Hepatocyte (in vitro differentiated cells): ENCODE measurements at regions not wholly inside any gene's neighbourhood (a gene's known extent, or its start where the extent isn't known, plus 50 kb on each side); places are given as distances from the start of the nearest gene placed in this dataset.

Experiments
- DNase-seq: peaks from one replicate; pipeline ENCODE4 v3.0.0-alpha.2; 2016; ENCODE audit warnings: low spot score
- H2AFZ ChIP-seq: fragments of 200-600 bp; sonication (generic); 2 replicates; pipeline ENCODE4 v1.6.0; 2016; ENCODE audit warnings: antibody characterized with exemption, mild to moderate bottlenecking
- H3K27ac ChIP-seq: fragments of 200-600 bp; sonication (generic); 2 replicates; pipeline ENCODE4 v1.5.1; 2016; ENCODE audit warnings: mild to moderate bottlenecking
- H3K27me3 ChIP-seq: fragments of 200-600 bp; sonication (generic); 2 replicates; pipeline ENCODE4 v1.6.1; 2016
- H3K36me3 ChIP-seq: fragments of 200-600 bp; sonication (generic); replicated peaks from 2 replicates; pipeline ENCODE4 v1.5.1; 2016; ENCODE audit warnings: low read depth; ENCODE audit not compliant: insufficient read depth
- H3K4me1 ChIP-seq: fragments of 200-600 bp; sonication (generic); 2 replicates; pipeline ENCODE4 v1.5.1; 2016; ENCODE audit warnings: mild to moderate bottlenecking, moderate library complexity; ENCODE audit not compliant: insufficient read depth
- H3K4me2 ChIP-seq: fragments of 200-600 bp; sonication (generic); 2 replicates; pipeline ENCODE4 v1.6.0; 2016
- H3K4me3 ChIP-seq: fragments of 200-600 bp; sonication (generic); 2 replicates; pipeline ENCODE4 v1.5.1; 2016; ENCODE audit warnings: mild to moderate bottlenecking
- H3K79me2 ChIP-seq: fragments of 200-600 bp; sonication (generic); 2 replicates; pipeline ENCODE4 v1.6.0; 2017; ENCODE audit warnings: mild to moderate bottlenecking
- H3K9me2 ChIP-seq: fragments of 200-600 bp; sonication (generic); replicated peaks from 2 replicates; pipeline ENCODE4 v1.6.0; 2017; ENCODE audit warnings: mild to moderate bottlenecking; ENCODE audit not compliant: insufficient read depth
- H3K9me3 ChIP-seq: fragments of 200-600 bp; sonication (generic); 2 replicates; pipeline ENCODE4 v1.5.1; 2016; ENCODE audit warnings: low read depth, mild to moderate bottlenecking
- H4K20me1 ChIP-seq: fragments of 200-600 bp; sonication (generic); 2 replicates; pipeline ENCODE4 v1.6.0; 2016; ENCODE audit warnings: mild to moderate bottlenecking; ENCODE audit not compliant: insufficient read depth, poor library complexity, severe bottlenecking
- CTCF ChIP-seq: fragments of 200-600 bp; sonication (generic); IDR thresholded peaks from 2 replicates; pipeline ENCODE4 v1.5.1; 2016; ENCODE audit warnings: antibody characterized with exemption, mild to moderate bottlenecking; ENCODE audit not compliant: poor library complexity
- EZH2 ChIP-seq: fragments of 200-600 bp; sonication (generic); IDR thresholded peaks from 2 replicates; pipeline ENCODE4 v1.6.1; 2016; ENCODE audit warnings: antibody characterized with exemption, mild to moderate bottlenecking, borderline replicate concordance
- EZH2phosphoT487 ChIP-seq: fragments of 200-600 bp; sonication (generic); IDR thresholded peaks from one replicate; pipeline ENCODE4 v1.6.1; 2018; ENCODE audit warnings: antibody characterized with exemption, mild to moderate bottlenecking, low read depth, moderate library complexity; ENCODE audit not compliant: unreplicated experiment, severe bottlenecking
- WGBS: methylation state at CpG from one replicate; pipeline ENCODE4 v1.1.6; 2016; ENCODE audit warnings: low lambda C conversion rate; ENCODE audit errors: missing lambda C conversion rate; 5-methylcytosine and 5-hydroxymethylcytosine counted together

DNA sequence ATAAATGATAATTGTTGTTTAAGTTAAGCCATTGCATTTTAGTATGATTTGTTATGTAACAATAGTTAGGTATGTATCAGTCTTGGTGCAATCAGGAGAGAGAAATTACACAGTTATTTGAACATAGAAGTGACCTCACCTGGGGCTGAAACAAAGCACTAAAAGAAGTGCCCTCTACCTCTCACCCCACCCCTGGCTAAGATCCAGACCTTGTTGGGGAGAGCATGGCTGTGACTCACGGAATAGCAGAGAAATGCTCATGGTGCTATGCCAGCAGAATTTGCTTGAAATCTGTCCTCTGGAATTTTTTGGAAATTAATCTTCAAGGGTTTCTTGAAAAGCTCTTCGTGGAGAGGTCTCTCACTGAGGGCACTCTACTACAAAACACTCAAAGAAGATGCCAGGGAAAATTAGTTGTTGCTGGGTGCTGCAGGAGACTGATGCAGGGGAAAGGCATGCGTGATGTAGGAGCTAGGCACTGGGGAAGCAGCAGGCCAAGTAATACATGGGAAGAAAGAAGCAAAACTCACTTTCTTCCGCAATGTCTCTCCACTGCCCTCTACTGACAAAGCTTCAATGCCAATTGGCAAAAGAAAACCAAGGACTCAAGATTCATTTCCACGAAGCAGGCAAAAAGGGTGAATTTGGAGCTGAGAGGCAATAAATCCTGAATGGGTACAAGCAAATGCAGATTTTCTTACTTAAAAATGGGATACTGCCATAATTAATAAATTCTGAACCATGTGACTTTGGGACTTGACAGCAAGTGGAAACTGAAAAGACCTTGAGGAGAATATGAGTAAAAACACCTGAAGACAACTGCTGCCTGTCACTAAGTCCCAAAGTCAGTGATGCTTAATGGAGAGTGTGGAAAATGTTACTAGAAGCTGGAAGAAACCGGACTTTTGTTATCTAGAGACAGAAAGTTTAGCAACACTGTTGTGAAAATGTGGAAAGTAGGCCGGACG, 136.3 kb upstream of the ZNF184 start:
- Histone ChIP-seq H3K27ac (no peak overlapping the region), H3K4me2 (no peak overlapping the region), H3K9me3 (no peaks in the 10 kb centered on the region), H3K79me2 (no peaks in the 10 kb centered on the region), H3K27me3 (no peaks in the 10 kb centered on the region), H4K20me1 (no peaks in the 10 kb centered on the region), H3K36me3 (no peaks in the 10 kb centered on the region), H3K4me1 (no peaks in the 10 kb centered on the region), H2AFZ (no peak overlapping the region), H3K9me2 (no peaks in the 10 kb centered on the region), H3K4me3 (no peak overlapping the region)
- 53% methylated on average over 8 of the region's 8 CpGs for WGBS
- TF ChIP-seq EZH2, result no peak
- TF ChIP-seq CTCF, result peak; percentile 75
- DNase-seq, result peak; percentile 79

DNA sequence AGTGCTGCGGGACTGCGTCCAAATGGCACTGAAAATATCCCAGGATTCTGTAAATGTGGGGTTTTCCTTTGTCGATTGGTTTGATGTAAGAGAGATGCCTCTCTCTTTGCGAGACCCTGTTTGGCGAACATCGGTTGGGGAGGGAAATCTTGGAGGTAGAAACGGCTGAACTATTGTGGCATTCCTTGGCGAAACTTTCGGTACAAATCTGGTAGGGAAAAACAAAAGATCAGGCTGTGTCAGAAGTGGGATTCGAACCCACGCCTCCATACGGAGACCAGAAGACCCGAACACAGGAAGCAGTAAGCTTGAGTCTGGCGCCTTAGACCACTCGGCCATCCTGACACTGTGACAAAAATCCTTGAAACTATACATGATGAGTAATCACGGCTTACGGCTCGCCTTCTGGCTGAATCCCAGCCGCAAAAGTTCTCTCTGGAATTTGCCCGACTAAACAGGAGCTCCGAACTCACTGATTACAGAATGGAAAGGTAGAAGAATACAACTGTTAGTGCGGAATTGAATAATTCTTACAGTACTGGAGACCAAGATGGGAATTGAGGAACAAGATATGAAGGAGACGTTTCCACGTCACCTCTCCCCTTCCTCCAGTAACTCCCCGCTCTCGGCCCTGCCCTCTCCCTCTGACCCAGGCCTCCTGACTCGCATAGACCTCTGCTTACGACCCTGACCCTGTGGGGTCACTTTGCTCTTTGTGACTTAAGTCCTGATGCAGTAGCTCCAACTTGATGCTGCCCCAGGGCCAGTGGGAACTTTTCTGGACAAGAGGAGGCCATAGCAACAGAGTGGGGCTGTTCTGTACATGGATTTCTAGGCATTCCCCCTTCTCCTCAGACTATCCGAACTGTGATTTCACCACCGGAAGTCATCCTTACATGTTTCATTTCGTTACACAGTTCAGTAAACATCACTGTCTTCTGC, 132.8 kb upstream of the ZNF184 start:
- peak; percentile 86 for DNase-seq

GRCh38 chr6:27604986-27605385, 132.1 kb upstream of the ZNF184 start:
- Histone ChIP-seq H2AFZ (peak overlapping the region; percentile 70), H3K9me3 (no peaks in the 10 kb centered on the region), H3K27ac (peak overlapping the region; percentile 26), H4K20me1 (no peaks in the 10 kb centered on the region), H3K4me1 (no peaks in the 10 kb centered on the region), H3K4me3 (peak overlapping the region; percentile 41), H3K79me2 (no peaks in the 10 kb centered on the region), H3K27me3 (peaks cover 12% of the 10 kb centered on the region), H3K4me2 (peak overlapping the region; percentile 77), H3K9me2 (no peaks in the 10 kb centered on the region), H3K36me3 (no peaks in the 10 kb centered on the region)
- peak; percentile 14 for DNase-seq
- TF ChIP-seq EZH2phosphoT487 (no peak), EZH2 (no peak)
- WGBS, result 1% methylated on average over 13 of the region's 13 CpGs

More for the DNA sequence above, 132.8 kb upstream of the ZNF184 start:
- no peak for TF ChIP-seq CTCF
- no peak for TF ChIP-seq EZH2
- TF ChIP-seq EZH2phosphoT487, result no peak
- Histone ChIP-seq H3K27me3 (peaks cover 12% of the 10 kb centered on the region), H3K36me3 (no peaks in the 10 kb centered on the region), H3K4me1 (no peaks in the 10 kb centered on the region), H3K9me2 (no peaks in the 10 kb centered on the region), H4K20me1 (no peaks in the 10 kb centered on the region), H3K4me3 (peak overlapping the region; percentile 41), H2AFZ (peak overlapping the region; percentile 70), H3K9me3 (no peaks in the 10 kb centered on the region), H3K4me2 (peak overlapping the region; percentile 77), H3K79me2 (no peaks in the 10 kb centered on the region), H3K27ac (peak overlapping the region; percentile 26)
- WGBS, result 14% methylated on average over 31 of the region's 31 CpGs
